WTC11 (cell line): ENCODE measurements at regions not wholly inside any gene's neighbourhood (a gene's known extent, or its start where the extent isn't known, plus 50 kb on each side); places are given as distances from the start of the nearest gene placed in this dataset.

Experiments
- AR ChIP-seq: fragments of 250-450 bp; sonication (Bioruptor Pico); IDR thresholded peaks from 2 replicates; pipeline ENCODE4 v1.9.0; 2021; ENCODE audit warnings: mild to moderate bottlenecking
- ATF3 ChIP-seq: sonication (generic); formaldehyde crosslinking; conservative IDR thresholded peaks from 2 replicates; pipeline ENCODE4 v1.8.1; 2022; ENCODE audit warnings: mild to moderate bottlenecking, missing genetic modification reagents
- CTCF ChIP-seq: fragments of 200-600 bp; IDR thresholded peaks from 2 replicates; pipeline ENCODE4 v1.8.0; 2022; ENCODE audit warnings: antibody characterized with exemption
- E2F4 ChIP-seq: sonication (generic); formaldehyde crosslinking; IDR thresholded peaks from 2 replicates; pipeline ENCODE4 v1.8.1; 2022; ENCODE audit warnings: low read depth, mild to moderate bottlenecking, moderate library complexity, missing genetic modification reagents, borderline replicate concordance
- GABPB1 ChIP-seq: sonication (generic); formaldehyde crosslinking; IDR thresholded peaks from 2 replicates; pipeline ENCODE4 v1.8.1; 2023; ENCODE audit warnings: mild to moderate bottlenecking, missing genetic modification reagents
- HMGXB4 ChIP-seq: sonication (generic); formaldehyde crosslinking; IDR thresholded peaks from 2 replicates; pipeline ENCODE4 v1.8.1; 2023; ENCODE audit warnings: mild to moderate bottlenecking, moderate library complexity, missing genetic modification reagents
- IRF1 ChIP-seq: sonication (generic); formaldehyde crosslinking; IDR thresholded peaks from 2 replicates; pipeline ENCODE4 v1.8.0; 2023; ENCODE audit warnings: missing genetic modification reagents
- KAT7 ChIP-seq: sonication (generic); formaldehyde crosslinking; IDR thresholded peaks from 2 replicates; pipeline ENCODE4 v1.8.1; 2023; ENCODE audit warnings: missing genetic modification reagents, mild to moderate bottlenecking, borderline replicate concordance
- NFATC4 ChIP-seq: fragments of 250-450 bp; sonication (Bioruptor Pico); IDR thresholded peaks from 2 replicates; pipeline ENCODE4 v1.9.0; 2021; ENCODE audit warnings: mild to moderate bottlenecking
- PRDM15 ChIP-seq: sonication (generic); formaldehyde crosslinking; IDR thresholded peaks from 2 replicates; pipeline ENCODE4 v1.8.0; 2022; ENCODE audit warnings: missing genetic modification reagents
- ZNF263 ChIP-seq: sonication (generic); formaldehyde crosslinking; IDR thresholded peaks from 2 replicates; pipeline ENCODE4 v1.8.1; 2022; ENCODE audit warnings: low read depth, mild to moderate bottlenecking, moderate library complexity, missing genetic modification reagents

GRCh38 chr19:22519152-22519551 lies 97.0 kb upstream of the ZNF98 start:
- no peak for TF ChIP-seq ZNF263
- TF ChIP-seq KAT7 = no peak
- no peak for TF ChIP-seq PRDM15 (CRISPR knock-in tag)
- TF ChIP-seq ATF3 = no peak
- TF ChIP-seq CTCF = no peak
- TF ChIP-seq AR (CRISPR knock-in tag) = no peak
- no peak for TF ChIP-seq IRF1 (CRISPR knock-in tag)
- no peak for TF ChIP-seq HMGXB4
- no peak for TF ChIP-seq E2F4
- no peak for TF ChIP-seq NFATC4 (CRISPR knock-in tag)
- TF ChIP-seq GABPB1 (CRISPR knock-in tag) = no peak
